Renal pelvis (tissue), 1 donor: ENCODE measurements at regions not wholly inside any gene's neighbourhood (a gene's known extent, or its start where the extent isn't known, plus 50 kb on each side); places are given as distances from the start of the nearest gene placed in this dataset.
"Not testable (repeated sequence)": the region's sequence is repeated elsewhere in the genome, so short reads cannot be mapped to it uniquely, and the experiment has no call there.

Experiments used
- DNase-seq: peaks from one replicate; pipeline ENCODE4 v3.0.0-alpha.2; 2013

DNA sequence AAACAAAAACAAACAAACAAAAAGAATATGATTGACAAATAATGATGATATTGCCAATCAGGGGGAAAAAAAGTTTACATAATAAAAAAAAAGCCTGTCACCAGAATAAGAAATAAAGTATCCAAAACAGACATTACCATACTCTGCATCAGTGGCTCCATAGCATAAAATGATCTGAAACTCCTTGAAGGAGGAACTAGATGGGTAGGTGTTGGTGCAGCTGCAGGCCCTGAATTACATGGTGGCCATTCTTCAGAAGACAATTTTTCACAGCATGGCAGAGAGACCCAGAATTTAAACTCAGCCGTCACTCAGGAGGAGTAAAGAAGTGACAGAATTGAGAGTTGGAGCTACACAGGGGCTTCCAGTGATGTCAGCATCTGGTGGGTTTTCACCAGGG is 60.2 kb downstream of the GLUL start:
- no peak for DNase-seq

- DNase-seq, result no peak
Observed at GRCh38 chr1:182330303-182330702, 61.3 kb downstream of the GLUL start.

DNA sequence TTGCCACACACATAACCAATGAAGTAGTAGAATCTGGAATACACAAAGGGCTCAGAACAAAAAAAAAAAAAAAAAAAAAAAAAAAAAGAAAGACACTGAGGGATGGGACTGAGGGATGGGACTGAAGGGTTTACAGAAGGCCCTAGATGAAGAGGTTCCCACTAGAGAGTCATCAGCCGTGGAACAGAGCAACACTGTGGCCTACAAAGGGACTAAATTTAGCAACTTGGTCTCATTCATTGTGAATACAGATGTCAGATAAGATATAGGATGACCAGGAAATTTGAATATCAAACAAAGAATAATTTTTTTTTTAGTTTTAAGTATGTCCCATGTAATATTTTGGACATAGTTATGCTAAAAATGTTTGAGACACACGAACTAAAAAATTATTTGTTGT is 62.1 kb downstream of the GLUL start:
- no peak for DNase-seq

DNA sequence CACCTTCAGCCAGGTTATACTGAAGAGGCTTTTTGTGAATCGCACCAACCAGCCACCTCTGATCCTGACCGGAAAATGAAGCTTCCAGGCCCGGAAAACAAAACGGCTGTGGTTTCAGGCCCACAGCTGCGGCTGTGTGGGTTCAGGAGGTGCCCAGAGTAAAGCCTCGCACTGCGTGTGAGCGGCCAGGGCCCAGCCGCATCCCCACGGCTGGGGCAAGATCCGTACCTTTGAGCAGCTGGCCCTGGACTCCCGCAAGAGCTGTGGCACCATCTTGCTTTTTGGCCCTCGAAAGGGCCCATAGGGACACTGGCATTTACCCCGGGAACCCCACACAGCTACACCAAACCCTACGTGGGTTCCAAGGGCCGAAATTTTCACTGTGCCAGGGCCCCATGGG is 63.0 kb downstream of the GLUL start:
- no peak for DNase-seq

- DNase-seq, result no peak
Observed at GRCh38 chr1:182325339-182325738, 66.3 kb downstream of the GLUL start.

- DNase-seq, result not testable (repeated sequence)
Observed at GRCh38 chr1:182321532-182321931, 70.1 kb downstream of the GLUL start.

- no peak for DNase-seq
Observed at GRCh38 chr1:182317611-182318161, 73.9 kb downstream of the GLUL start.

GRCh38 chr1:182316454-182316853 is 75.1 kb downstream of the GLUL start:
- DNase-seq, result not testable (repeated sequence)

DNA sequence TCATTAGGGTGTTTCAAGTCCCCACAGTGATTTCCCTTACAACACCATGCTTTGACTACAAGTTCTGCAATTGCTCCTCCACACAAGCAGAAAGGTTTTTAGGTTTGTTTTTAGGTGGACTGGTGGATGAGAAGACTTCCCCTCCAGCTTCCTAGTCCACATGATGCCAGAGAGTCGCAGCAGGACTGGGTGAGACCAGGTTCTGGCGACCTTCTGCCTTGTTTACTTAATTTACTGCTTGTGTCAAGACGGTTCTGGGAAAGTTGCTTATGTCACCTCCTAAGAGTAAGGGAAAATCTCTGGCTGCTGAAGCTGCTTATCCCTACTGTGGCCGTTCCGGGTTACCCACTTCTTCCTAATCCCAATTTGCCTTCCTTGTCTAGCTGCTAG is 76.4 kb downstream of the GLUL start:
- no peak for DNase-seq

GRCh38 chr1:182309631-182310351 is 81.8 kb downstream of the GLUL start:
- DNase-seq, result no peak

GRCh38 chr1:182308826-182309225 is 82.8 kb downstream of the GLUL start:
- DNase-seq, result no peak

- DNase-seq, result not testable (repeated sequence)
Observed at GRCh38 chr1:182307486-182307885, 84.1 kb downstream of the GLUL start.

GRCh38 chr1:182305861-182306260 is 85.7 kb downstream of the GLUL start:
- no peak for DNase-seq

- no peak for DNase-seq
Observed at GRCh38 chr1:182304627-182305026, 87.0 kb downstream of the GLUL start.

DNA sequence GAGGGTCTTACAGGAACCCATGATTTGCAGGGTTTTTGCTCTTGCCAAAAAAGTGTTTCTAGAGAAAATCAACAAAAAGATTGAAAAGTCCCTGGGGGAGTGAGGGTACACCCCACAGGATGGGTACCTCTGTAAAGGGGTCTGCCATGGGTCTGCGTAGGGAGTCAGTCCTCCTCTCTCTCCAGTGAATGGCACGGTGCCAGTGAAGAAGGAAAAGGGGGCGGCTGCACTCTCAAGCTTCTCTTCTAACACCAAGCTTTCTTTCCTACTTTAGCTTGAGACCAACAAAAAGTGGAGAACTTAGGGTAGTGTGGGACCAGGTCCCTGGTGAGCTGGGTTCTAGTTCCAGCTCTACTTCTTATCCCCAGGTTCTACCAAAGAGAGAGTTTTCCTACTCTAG is 87.4 kb downstream of the GLUL start:
- no peak for DNase-seq

DNA sequence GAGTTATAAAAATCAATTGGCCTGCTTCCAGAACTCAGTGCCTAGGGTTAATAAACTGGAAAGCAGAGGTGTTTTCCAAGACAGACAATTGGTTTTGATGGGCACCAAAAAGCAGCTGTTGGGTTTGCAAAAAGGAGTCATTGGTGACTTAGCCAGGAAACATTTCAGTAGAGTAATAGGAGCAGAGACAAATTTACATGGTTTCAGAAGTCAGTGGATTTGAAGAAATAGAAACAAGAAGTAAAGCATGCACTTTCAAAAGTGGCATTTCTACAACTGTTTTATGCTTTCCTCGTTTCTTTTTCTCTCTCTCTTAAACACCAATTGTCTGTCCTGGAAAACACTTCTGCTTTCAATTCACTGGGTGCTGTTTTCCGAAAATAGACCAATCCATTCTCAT is 87.8 kb downstream of the GLUL start:
- DNase-seq, result no peak

GRCh38 chr1:182301467-182302198 is 90.0 kb downstream of the GLUL start:
- DNase-seq, result no peak

- no peak for DNase-seq
Observed at GRCh38 chr1:182301026-182301436, 90.6 kb downstream of the GLUL start.

GRCh38 chr1:182299728-182300616 is 91.6 kb downstream of the GLUL start:
- no peak for DNase-seq

GRCh38 chr1:182299054-182299727 is 92.4 kb downstream of the GLUL start:
- not testable (repeated sequence) for DNase-seq

DNA sequence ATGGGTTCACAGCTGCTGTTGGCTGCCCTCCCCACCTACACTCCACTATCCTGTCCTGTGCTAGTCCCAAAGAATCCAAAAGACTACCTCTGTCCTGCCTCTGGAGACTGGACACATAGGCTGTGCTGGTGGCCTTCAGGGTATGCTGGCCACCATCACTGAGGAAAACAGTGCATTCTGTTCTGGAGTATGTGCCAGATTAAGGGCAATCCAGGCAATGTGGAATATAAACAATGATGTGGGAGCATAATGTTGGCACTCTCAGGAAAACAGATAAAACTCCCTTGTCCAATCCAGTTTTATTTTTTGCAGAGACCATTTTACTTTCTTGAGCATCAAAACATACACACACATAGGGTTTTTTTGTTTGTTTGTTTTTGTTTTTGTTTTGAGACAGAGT is 94.3 kb downstream of the GLUL start:
- DNase-seq, result no peak

DNA sequence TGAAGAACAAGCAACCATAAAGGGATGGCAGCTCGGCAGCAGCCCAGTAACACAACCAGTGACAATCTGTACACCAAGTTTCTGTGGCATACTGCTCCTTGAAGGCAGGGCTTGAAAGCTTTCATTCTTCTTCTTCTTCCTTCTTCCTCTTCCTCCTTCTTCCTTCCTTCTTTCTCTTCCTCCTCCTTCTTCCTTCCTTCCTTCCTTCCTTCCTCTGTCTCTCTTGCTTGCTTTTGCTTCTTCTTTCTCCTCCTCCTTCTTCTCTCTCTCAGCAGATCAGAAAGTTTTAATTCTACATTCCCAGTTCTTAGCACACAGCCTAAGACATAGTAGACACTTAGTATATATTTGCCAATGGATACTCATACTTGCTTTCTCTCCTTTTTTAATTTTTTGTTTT is 95.9 kb downstream of the GLUL start:
- no peak for DNase-seq
